Adrenal gland (tissue), 5 donors: ENCODE measurements at regions not wholly inside any gene's neighbourhood (a gene's known extent, or its start where the extent isn't known, plus 50 kb on each side); places are given as distances from the start of the nearest gene placed in this dataset.

Experiments
- CTCF ChIP-seq, 6 experiments: fragments of 450-650 bp in 4 of 6; fragments of 200-600 bp in 2 of 6; sonication (generic) in 1 of 6; IDR thresholded peaks; 1 replicate in 5 of 6; 2 replicates in 1 of 6; pipeline versions ENCODE4 v1.5.1 to v1.8.0; 2016 to 2021; ENCODE audit warnings: antibody characterized with exemption in 6 of 6, mild to moderate bottlenecking in 2 of 6, moderate library complexity in 1 of 6
- POLR2A ChIP-seq, 2 donors: fragments of 450-650 bp; IDR thresholded peaks; one replicate each; pipeline ENCODE4 v1.6.1; 2017; ENCODE audit warnings: antibody characterized with exemption in 2 of 2, mild to moderate bottlenecking in 2 of 2, moderate library complexity in 1 of 2
- donor health status: DM: no; HTN: no; CAD: no.

- TF ChIP-seq POLR2A (IDR thresholded peaks at IDR 0.05) (no peak), CTCF (IDR thresholded peaks at IDR 0.05) (no peak)
These were observed 303.0 kb upstream of the TPM1 start for GRCh38 chr15:62739507-62739906.
